HEK293 (cell line): ENCODE measurements at regions not wholly inside any gene's neighbourhood (a gene's known extent, or its start where the extent isn't known, plus 50 kb on each side); places are given as distances from the start of the nearest gene placed in this dataset.
"Not testable (repeated sequence)": the region's sequence is repeated elsewhere in the genome, so short reads cannot be mapped to it uniquely, and the experiment has no call there.

Experiments
- CTCF ChIA-PET: fragments of 350-600 bp; formaldehyde crosslinking; extraction: SDS; loops from one replicate; lab custom pipeline; 2021; ENCODE audit warnings: antibody characterized with exemption; lab: Yijun Ruan, JAX
- POLR2A ChIA-PET: fragments of 300-600 bp; formaldehyde crosslinking; extraction: SDS; loops from one replicate; lab custom pipeline; 2020; ENCODE audit warnings: antibody characterized with exemption, inconsistent platforms; lab: Yijun Ruan, JAX
- H3K27ac ChIP-seq: fragments of 200-500 bp; sonication (Bioruptor generic); 2 replicates; pipeline ENCODE4 v1.5.1; 2014; ENCODE audit warnings: low read depth, low read length, control low read depth, inconsistent platforms; ENCODE audit errors: extremely low read depth
- H3K36me3 ChIP-seq, 2 experiments: fragments of 200-500 bp in 1 of 2; sonication (Bioruptor generic) in 1 of 2; 1 replicate in 1 of 2; 2 replicates in 1 of 2; pipeline ENCODE4 v1.5.1; 2014 to 2017; ENCODE audit warnings: inconsistent platforms in 2 of 2, low read length in 2 of 2; ENCODE audit not compliant: control insufficient read depth in 2 of 2, insufficient read depth in 1 of 2
- H3K4me1 ChIP-seq: fragments of 200-500 bp; sonication (Bioruptor generic); 2 replicates; pipeline ENCODE4 v1.5.1; 2014; ENCODE audit warnings: mild to moderate bottlenecking, low read length, inconsistent platforms; ENCODE audit not compliant: control insufficient read depth, insufficient read depth
- H3K4me3 ChIP-seq: 2 replicates; pipeline ENCODE4 v1.5.1; 2011; ENCODE audit warnings: low read depth, mild to moderate bottlenecking, control low read depth, low read length, moderate library complexity
- H3K9me3 ChIP-seq: fragments of 200-500 bp; sonication (Bioruptor generic); 2 replicates; pipeline ENCODE4 v1.5.1; 2014; ENCODE audit warnings: low read depth, low read length, inconsistent platforms; ENCODE audit not compliant: control insufficient read depth, insufficient read depth
- IKZF3 ChIP-seq: fragments of 450-650 bp; IDR thresholded peaks from 2 replicates; pipeline ENCODE4 v1.5.0; 2018; ENCODE audit warnings: missing biosample characterization, mild to moderate bottlenecking, missing genetic modification characterization, moderate library complexity
- KLF16 ChIP-seq: fragments of 450-650 bp; formaldehyde crosslinking; IDR thresholded peaks from 2 replicates; pipeline ENCODE4 v1.5.1; 2017; ENCODE audit warnings: missing biosample characterization, missing genetic modification characterization
- SCRT2 ChIP-seq: fragments of 450-650 bp; formaldehyde crosslinking; IDR thresholded peaks from 2 replicates; pipeline ENCODE4 v1.5.1; 2016; ENCODE audit warnings: missing biosample characterization, missing genetic modification characterization
- YY2 ChIP-seq: fragments of 450-650 bp; formaldehyde crosslinking; IDR thresholded peaks from 2 replicates; pipeline ENCODE4 v1.5.1; 2016; ENCODE audit warnings: missing biosample characterization, missing genetic modification characterization
- ZBTB17 ChIP-seq: fragments of 450-650 bp; formaldehyde crosslinking; IDR thresholded peaks from 2 replicates; pipeline ENCODE4 v1.5.1; 2016; ENCODE audit warnings: missing biosample characterization, missing genetic modification characterization
- ZBTB20 ChIP-seq: fragments of 450-650 bp; formaldehyde crosslinking; IDR thresholded peaks from 2 replicates; pipeline ENCODE4 v1.5.1; 2016; ENCODE audit warnings: missing biosample characterization, missing genetic modification characterization
- ZEB2 ChIP-seq: fragments of 450-650 bp; formaldehyde crosslinking; IDR thresholded peaks from 2 replicates; pipeline ENCODE4 v1.5.1; 2016; ENCODE audit warnings: missing biosample characterization, missing genetic modification characterization
- ZFHX2 ChIP-seq: fragments of 450-650 bp; formaldehyde crosslinking; conservative IDR thresholded peaks from 2 replicates; pipeline ENCODE4 v1.5.1; 2016; ENCODE audit warnings: missing biosample characterization, missing genetic modification characterization
- ZNF146 ChIP-seq: fragments of 450-650 bp; formaldehyde crosslinking; IDR thresholded peaks from 2 replicates; pipeline ENCODE4 v1.5.1; 2016; ENCODE audit warnings: missing biosample characterization, missing genetic modification characterization
- ZNF366 ChIP-seq: fragments of 450-650 bp; formaldehyde crosslinking; conservative IDR thresholded peaks from 2 replicates; pipeline ENCODE4 v1.5.1; 2016; ENCODE audit warnings: missing biosample characterization, missing genetic modification characterization
- ZNF548 ChIP-seq: fragments of 450-650 bp; formaldehyde crosslinking; IDR thresholded peaks from 2 replicates; pipeline ENCODE4 v1.5.1; 2016; ENCODE audit warnings: missing biosample characterization, missing genetic modification characterization
- ZNF621 ChIP-seq: fragments of 450-650 bp; formaldehyde crosslinking; IDR thresholded peaks from 2 replicates; pipeline ENCODE4 v1.5.1; 2017; ENCODE audit warnings: missing biosample characterization, missing genetic modification characterization
- ZNF664 ChIP-seq: fragments of 450-650 bp; formaldehyde crosslinking; IDR thresholded peaks from 2 replicates; pipeline ENCODE4 v1.5.1; 2016; ENCODE audit warnings: missing biosample characterization, missing genetic modification characterization
- ZNF792 ChIP-seq: fragments of 450-650 bp; formaldehyde crosslinking; IDR thresholded peaks from 2 replicates; pipeline ENCODE4 v1.5.1; 2016; ENCODE audit warnings: missing biosample characterization, missing genetic modification characterization
- TF ChIP-seq, protein P1 (sequence below): fragments of 450-650 bp; formaldehyde crosslinking; IDR thresholded peaks from 2 replicates; pipeline ENCODE4 v1.5.1; 2016; ENCODE audit warnings: missing biosample characterization, missing genetic modification characterization
- TF ChIP-seq, protein P2 (sequence below): fragments of 450-650 bp; formaldehyde crosslinking; IDR thresholded peaks from 2 replicates; pipeline ENCODE4 v1.5.1; 2017; ENCODE audit warnings: missing biosample characterization, missing genetic modification characterization
- TF ChIP-seq, protein P3 (sequence below): fragments of 450-650 bp; formaldehyde crosslinking; optimal IDR thresholded peaks from 2 replicates; pipeline ENCODE3; 2016; ENCODE audit warnings: missing biosample characterization, mild to moderate bottlenecking, missing genetic modification characterization
- TF ChIP-seq, protein P4 (sequence below): fragments of 450-650 bp; formaldehyde crosslinking; conservative IDR thresholded peaks from 2 replicates; pipeline ENCODE4 v1.5.1; 2016; ENCODE audit warnings: low read depth, missing biosample characterization, missing genetic modification characterization

DNA sequence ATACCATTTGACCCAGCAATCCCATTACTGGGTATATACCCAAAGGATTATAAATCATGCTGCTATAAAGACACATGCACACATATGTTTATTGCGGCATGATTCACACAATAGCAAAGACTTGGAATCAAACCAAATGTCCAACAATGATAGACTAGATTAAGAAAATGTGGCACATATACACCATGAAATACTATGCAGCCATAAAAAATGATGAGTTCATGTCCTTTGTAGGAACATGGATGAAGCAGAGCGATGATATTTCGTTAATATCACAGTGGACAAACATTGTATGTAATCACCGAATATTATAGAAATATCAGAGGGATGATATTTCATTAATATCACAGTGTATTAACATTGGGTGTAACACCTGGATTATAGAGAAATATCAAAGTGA, 64.9 kb upstream of the CNIH3 start:
- POLR2A ChIA-PET, H3K4me3 ChIP-seq, H3K4me1 ChIP-seq, H3K36me3 ChIP-seq, CTCF ChIA-PET: not testable (repeated sequence)
- TF ChIP-seq, protein P1, sequence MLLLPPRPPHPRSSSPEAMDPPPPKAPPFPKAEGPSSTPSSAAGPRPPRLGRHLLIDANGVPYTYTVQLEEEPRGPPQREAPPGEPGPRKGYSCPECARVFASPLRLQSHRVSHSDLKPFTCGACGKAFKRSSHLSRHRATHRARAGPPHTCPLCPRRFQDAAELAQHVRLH (tag by site-specific recombination) = peak; percentile 76
- peak; percentile 98 for TF ChIP-seq ZNF146 (tag by site-specific recombination)
- TF ChIP-seq, all 188 proteins: peak for 2; not testable (repeated sequence) for 186
- H3K9me3 ChIP-seq, H3K27ac ChIP-seq: not testable (repeated sequence)

DNA sequence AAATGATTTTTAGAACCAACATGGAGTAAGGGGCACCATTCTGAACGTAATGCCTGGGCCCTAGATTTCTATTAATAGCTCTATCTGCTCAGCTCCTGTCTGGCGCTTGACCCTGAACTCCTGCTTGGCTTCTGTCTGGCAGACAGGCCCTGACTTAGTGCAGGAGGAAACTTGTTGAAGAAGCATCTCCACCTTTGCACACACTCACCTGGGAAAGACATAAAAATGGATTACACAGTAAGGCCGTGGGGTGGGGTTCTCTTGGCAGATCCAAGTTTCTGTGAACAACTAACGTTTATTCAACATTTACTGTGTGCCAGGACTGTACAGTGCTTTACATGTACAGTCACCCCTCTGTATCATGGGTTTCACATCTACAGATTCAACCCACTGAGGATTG, 62.1 kb upstream of the CNIH3 start:
- CTCF ChIA-PET = interaction anchor here (0.7 kb wide), 1 partner anchor 213 kb away, joined by 3 read pairs; no protein-coding TSS in a partner anchor
- Histone ChIP-seq H3K27ac (no peak overlapping the region), H3K4me1 (no peaks in the 10 kb centered on the region), H3K4me3 (no peak overlapping the region), H3K9me3 (no peaks in the 10 kb centered on the region), H3K36me3 (no peaks in the 10 kb centered on the region)
- POLR2A ChIA-PET = no interaction called here
- TF ChIP-seq KLF16 (tag by site-specific recombination) (no peak), ZBTB20 (tag by site-specific recombination) (0 out of 2 replicates have a peak, but pooled peaks have one; percentile 7), ZNF664 (peak; percentile 75), IKZF3 (tag by site-specific recombination) (no peak), ZNF548 (tag by site-specific recombination) (0 out of 2 replicates have a peak, but pooled peaks have one; percentile 3), SCRT2 (tag by site-specific recombination) (peak; percentile 45)
- TF ChIP-seq, protein P2, sequence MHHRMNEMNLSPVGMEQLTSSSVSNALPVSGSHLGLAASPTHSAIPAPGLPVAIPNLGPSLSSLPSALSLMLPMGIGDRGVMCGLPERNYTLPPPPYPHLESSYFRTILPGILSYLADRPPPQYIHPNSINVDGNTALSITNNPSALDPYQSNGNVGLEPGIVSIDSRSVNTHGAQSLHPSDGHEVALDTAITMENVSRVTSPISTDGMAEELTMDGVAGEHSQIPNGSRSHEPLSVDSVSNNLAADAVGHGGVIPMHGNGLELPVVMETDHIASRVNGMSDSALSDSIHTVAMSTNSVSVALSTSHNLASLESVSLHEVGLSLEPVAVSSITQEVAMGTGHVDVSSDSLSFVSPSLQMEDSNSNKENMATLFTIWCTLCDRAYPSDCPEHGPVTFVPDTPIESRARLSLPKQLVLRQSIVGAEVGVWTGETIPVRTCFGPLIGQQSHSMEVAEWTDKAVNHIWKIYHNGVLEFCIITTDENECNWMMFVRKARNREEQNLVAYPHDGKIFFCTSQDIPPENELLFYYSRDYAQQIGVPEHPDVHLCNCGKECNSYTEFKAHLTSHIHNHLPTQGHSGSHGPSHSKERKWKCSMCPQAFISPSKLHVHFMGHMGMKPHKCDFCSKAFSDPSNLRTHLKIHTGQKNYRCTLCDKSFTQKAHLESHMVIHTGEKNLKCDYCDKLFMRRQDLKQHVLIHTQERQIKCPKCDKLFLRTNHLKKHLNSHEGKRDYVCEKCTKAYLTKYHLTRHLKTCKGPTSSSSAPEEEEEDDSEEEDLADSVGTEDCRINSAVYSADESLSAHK (tag by site-specific recombination) = no peak
- TF ChIP-seq, protein P3, sequence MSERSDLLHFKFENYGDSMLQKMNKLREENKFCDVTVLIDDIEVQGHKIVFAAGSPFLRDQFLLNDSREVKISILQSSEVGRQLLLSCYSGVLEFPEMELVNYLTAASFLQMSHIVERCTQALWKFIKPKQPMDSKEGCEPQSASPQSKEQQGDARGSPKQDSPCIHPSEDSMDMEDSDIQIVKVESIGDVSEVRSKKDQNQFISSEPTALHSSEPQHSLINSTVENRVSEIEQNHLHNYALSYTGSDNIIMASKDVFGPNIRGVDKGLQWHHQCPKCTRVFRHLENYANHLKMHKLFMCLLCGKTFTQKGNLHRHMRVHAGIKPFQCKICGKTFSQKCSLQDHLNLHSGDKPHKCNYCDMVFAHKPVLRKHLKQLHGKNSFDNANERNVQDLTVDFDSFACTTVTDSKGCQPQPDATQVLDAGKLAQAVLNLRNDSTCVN (tag by site-specific recombination) = no peak

DNA sequence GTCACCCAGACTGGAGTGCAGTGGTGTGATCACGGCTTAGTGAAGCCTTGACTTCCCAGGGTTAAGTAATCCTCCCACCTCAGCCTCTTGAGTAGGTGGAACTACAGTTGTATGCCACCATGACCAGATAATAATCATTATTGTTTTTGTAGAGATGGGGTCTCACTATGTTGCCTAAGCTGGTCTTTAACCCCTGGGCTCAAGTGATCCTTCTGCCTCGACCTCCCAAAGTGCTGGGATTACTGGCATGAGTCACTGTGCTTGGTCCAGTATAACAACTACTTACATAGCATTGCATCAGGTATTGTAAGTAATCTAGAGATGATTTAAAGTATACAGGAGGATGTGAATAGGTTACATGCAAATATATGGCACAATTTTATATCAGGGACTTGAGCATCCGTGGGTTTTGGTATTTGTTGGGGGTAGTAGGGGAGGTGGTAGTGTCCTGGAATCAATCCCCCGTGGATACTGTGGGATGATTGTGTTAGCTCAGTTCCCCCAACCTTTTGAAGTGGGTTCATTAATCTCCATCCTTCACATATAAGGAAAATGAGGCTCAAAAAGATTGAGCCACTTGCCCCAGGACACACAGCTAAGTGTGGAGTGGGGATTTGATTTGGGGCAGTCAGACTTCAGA, 61.4 kb upstream of the CNIH3 start:
- Histone ChIP-seq H3K4me1 (no peaks in the 10 kb centered on the region), H3K27ac (no peak overlapping the region), H3K36me3 (no peaks in the 10 kb centered on the region), H3K9me3 (no peaks in the 10 kb centered on the region), H3K4me3 (no peak overlapping the region)
- ChIA-PET CTCF (interaction anchor here (0.6 to 0.7 kb wide), 2 partner anchors 181 to 213 kb away, joined by 3 read pairs; no protein-coding TSS in a partner anchor), POLR2A (interaction anchor here (0.7 kb wide), 1 partner anchor 12 kb away, joined by 3 read pairs; no protein-coding TSS in a partner anchor)
- TF ChIP-seq ZBTB17 (tag by site-specific recombination) = peak; percentile 73
- peak; percentile 89; the same call in 1 of the 2 replicates for TF ChIP-seq ZNF621
- 0 out of 2 replicates have a peak, but pooled peaks have one; percentile 19 for TF ChIP-seq ZNF366 (tag by site-specific recombination)
- peak; percentile 75; the same call in 1 of the 2 replicates for TF ChIP-seq ZNF792
- TF ChIP-seq, protein P4, sequence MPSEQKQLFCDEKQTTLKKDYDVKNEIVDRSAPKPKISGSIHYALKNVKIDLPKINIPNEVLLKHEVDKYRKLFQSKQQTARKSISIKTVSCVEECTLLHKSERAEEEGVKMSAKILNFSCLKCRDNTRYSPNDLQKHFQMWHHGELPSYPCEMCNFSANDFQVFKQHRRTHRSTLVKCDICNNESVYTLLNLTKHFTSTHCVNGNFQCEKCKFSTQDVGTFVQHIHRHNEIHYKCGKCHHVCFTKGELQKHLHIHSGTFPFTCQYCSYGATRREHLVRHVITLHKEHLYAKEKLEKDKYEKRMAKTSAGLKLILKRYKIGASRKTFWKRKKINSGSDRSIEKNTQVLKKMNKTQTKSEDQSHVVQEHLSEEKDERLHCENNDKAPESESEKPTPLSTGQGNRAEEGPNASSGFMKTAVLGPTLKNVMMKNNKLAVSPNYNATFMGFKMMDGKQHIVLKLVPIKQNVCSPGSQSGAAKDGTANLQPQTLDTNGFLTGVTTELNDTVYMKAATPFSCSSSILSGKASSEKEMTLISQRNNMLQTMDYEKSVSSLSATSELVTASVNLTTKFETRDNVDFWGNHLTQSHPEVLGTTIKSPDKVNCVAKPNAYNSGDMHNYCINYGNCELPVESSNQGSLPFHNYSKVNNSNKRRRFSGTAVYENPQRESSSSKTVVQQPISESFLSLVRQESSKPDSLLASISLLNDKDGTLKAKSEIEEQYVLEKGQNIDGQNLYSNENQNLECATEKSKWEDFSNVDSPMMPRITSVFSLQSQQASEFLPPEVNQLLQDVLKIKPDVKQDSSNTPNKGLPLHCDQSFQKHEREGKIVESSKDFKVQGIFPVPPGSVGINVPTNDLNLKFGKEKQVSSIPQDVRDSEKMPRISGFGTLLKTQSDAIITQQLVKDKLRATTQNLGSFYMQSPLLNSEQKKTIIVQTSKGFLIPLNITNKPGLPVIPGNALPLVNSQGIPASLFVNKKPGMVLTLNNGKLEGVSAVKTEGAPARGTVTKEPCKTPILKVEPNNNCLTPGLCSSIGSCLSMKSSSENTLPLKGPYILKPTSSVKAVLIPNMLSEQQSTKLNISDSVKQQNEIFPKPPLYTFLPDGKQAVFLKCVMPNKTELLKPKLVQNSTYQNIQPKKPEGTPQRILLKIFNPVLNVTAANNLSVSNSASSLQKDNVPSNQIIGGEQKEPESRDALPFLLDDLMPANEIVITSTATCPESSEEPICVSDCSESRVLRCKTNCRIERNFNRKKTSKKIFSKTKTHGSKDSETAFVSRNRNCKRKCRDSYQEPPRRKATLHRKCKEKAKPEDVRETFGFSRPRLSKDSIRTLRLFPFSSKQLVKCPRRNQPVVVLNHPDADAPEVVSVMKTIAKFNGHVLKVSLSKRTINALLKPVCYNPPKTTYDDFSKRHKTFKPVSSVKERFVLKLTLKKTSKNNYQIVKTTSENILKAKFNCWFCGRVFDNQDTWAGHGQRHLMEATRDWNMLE (tag by site-specific recombination) = peak; percentile 40
- TF ChIP-seq ZEB2 (tag by site-specific recombination) = peak; percentile 64
- 0 out of 2 replicates have a peak, but pooled peaks have one; percentile 19 for TF ChIP-seq YY2 (tag by site-specific recombination)
- peak; percentile 87 for TF ChIP-seq ZFHX2 (tag by site-specific recombination)
